BJ (cell line): ENCODE measurements at regions not wholly inside any gene's neighbourhood (a gene's known extent, or its start where the extent isn't known, plus 50 kb on each side); places are given as distances from the start of the nearest gene placed in this dataset.

Source experiments
- CTCF ChIA-PET: fragments of 350-600 bp; formaldehyde crosslinking; extraction: SDS; loops from one replicate; lab custom pipeline; 2021; ENCODE audit warnings: antibody characterized with exemption, inconsistent platforms; lab: Yijun Ruan, JAX
- POLR2A ChIA-PET: fragments of 300-600 bp; sonication (Branson Sonifier 250); formaldehyde crosslinking; extraction: SDS; loops from one replicate; lab custom pipeline; 2021; ENCODE audit warnings: antibody characterized with exemption; lab: Charles Lee
- DNase-seq: peaks from one replicate; pipeline ENCODE4 v3.0.0-alpha.2; 2011; ENCODE audit warnings: low read depth
- H3K27me3 ChIP-seq: 2 replicates; pipeline ENCODE4 v1.6.0; 2011; ENCODE audit warnings: low read length; ENCODE audit not compliant: control insufficient read depth, insufficient read depth
- H3K36me3 ChIP-seq: 2 replicates; pipeline ENCODE4 v1.5.1; 2011; ENCODE audit warnings: low read length; ENCODE audit not compliant: control insufficient read depth, insufficient read depth
- H3K4me3 ChIP-seq: 2 replicates; pipeline ENCODE4 v1.5.1; 2011; ENCODE audit warnings: low read depth, mild to moderate bottlenecking, control low read depth, low read length
- CTCF ChIP-seq: IDR thresholded peaks from 2 replicates; pipeline ENCODE4 v1.5.1; 2011; ENCODE audit warnings: low read depth, mild to moderate bottlenecking, control low read depth, inconsistent platforms, low read length, moderate library complexity; ENCODE audit not compliant: insufficient read depth

GRCh38 chr3:148319960-148320359 is 377.7 kb upstream of the AGTR1 start:
- no peak for DNase-seq
- TF ChIP-seq CTCF = no peak
- POLR2A ChIA-PET = no interaction called here
- H3K27me3 ChIP-seq = no peaks in the 10 kb centered on the region
- H3K36me3 ChIP-seq = no peaks in the 10 kb centered on the region
- H3K4me3 ChIP-seq = no peak overlapping the region
- CTCF ChIA-PET = interaction anchor here (0.7 to 2.1 kb wide), 2 partner anchors 11 to 20 kb away, joined by 3 to 9 read pairs; no protein-coding TSS in a partner anchor

- Histone ChIP-seq H3K27me3 (no peaks in the 10 kb centered on the region), H3K4me3 (no peak overlapping the region), H3K36me3 (no peaks in the 10 kb centered on the region)
- no peak for TF ChIP-seq CTCF
- CTCF ChIA-PET = no interaction called here
- POLR2A ChIA-PET = no interaction called here
- DNase-seq = no peak
Observed at GRCh38 chr3:148329481-148330235, 368.0 kb upstream of the AGTR1 start.

- ChIA-PET CTCF (interaction anchor here (1.6 kb wide), 1 partner anchor 9 kb away, joined by 3 read pairs; no protein-coding TSS in a partner anchor), POLR2A (no interaction called here)
- Histone ChIP-seq H3K36me3 (no peaks in the 10 kb centered on the region), H3K4me3 (no peak overlapping the region), H3K27me3 (no peaks in the 10 kb centered on the region)
- no peak for DNase-seq
- TF ChIP-seq CTCF = no peak
Observed at GRCh38 chr3:148330542-148330941, 367.2 kb upstream of the AGTR1 start.

GRCh38 chr3:148331081-148331846 is 366.4 kb upstream of the AGTR1 start:
- CTCF ChIA-PET = interaction anchor here (1.6 kb wide), 1 partner anchor 9 kb away, joined by 3 read pairs; no protein-coding TSS in a partner anchor

More at GRCh38 chr3:148331081-148331846, 366.4 kb upstream of the AGTR1 start:
- POLR2A ChIA-PET = no interaction called here
- no peak for DNase-seq
- no peak overlapping the region for H3K4me3 ChIP-seq
- H3K27me3 ChIP-seq = no peaks in the 10 kb centered on the region
- no peak for TF ChIP-seq CTCF
- H3K36me3 ChIP-seq = no peaks in the 10 kb centered on the region
